ENCODE measurements at regions not wholly inside any gene's neighbourhood (a gene's known extent, or its start where the extent isn't known, plus 50 kb on each side); places are given as distances from the start of the nearest gene placed in this dataset.
"Not testable (repeated sequence)": the region's sequence is repeated elsewhere in the genome, so short reads cannot be mapped to it uniquely, and the experiment has no call there.

DNA sequence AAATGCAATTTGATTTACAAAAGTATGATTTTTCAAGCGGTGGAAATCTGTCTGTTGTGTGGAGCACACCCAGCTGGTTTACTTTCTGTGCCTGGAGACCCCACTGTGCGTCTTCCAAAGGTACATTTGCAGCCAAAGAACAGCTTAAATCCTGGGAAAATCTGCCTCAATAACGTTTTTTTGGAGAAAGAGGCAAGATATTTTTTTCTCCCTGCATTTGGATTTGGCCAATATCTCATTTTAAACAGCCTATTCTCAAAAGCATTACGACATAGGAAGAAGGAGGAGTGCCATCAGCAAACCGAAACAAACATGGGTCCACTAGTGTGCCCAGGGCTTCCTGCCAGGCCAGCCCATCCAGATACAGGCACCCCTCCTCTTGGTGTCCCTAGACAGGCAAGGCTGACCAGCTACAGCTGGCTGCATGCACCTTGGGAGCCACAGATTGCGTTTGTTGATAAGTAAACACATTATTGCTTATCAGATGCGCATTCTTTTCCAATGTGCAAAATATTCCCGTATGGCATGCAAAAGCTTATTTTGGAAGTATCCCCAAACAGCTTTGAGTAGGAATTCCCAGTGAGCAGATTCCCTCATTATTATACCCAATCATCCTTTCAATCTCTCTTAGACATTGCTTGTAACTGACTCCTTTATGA is 184.5 kb upstream of the MARCKS start:
- DNase-seq (ENCODE audit: low read depth in 1 of 2, low spot score in 1 of 2) = peak in 1 of 2 experiments; percentile 16
- no peak for TF ChIP-seq JUND (IDR thresholded peaks at IDR 0.05; ENCODE audit: low read depth)
- in situ Hi-C loops (cut with HindIII; ENCODE audit: low pct_unique_long_range_greater_than_20kb, low sequenced_read_pairs) = no loop called here

DNA sequence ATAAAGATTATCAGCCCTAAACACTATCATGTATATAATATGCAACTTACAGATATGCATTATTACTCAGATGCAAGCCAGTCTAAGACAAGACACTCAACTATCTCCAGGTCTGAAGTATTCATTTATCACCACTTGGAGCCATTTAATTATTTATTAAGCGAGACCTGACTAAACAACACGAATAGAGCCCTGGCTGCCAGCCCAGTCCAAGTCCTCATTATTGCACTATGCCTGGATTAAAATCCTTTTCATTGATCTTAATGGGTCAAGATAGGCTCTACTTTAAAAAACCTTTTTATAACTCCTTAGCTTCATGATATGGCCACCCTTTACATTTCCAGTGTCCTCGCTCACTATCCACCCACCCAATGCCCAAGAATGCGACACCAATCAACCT is 183.1 kb upstream of the MARCKS start:
- TF ChIP-seq JUND (IDR thresholded peaks at IDR 0.05; ENCODE audit: low read depth) = no peak
- in situ Hi-C loops (cut with HindIII; ENCODE audit: low pct_unique_long_range_greater_than_20kb, low sequenced_read_pairs) = no loop called here
- no peak for DNase-seq (ENCODE audit: low read depth in 1 of 2, low spot score in 1 of 2)

DNA sequence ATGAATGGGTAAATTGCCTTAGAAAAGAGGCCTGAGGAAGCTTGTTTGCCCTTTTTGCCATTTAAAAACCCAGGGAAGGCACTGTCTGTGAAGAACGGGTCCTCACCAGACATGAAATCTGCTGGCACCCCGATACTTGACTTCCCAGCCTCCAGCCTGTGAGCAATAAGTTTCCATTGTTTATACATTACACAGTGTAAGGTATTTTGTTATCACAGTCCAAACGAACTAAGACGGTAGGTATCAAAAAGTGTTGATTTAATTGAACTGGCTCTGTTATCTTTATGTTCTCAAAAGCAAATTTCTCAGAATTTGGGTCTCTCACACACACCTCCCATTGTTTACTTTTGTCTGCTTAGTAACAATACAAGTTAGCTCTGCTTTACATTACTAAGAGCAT is 181.1 kb upstream of the MARCKS start:
- in situ Hi-C loops (cut with HindIII; ENCODE audit: low pct_unique_long_range_greater_than_20kb, low sequenced_read_pairs) = no loop called here
- TF ChIP-seq JUND (IDR thresholded peaks at IDR 0.05; ENCODE audit: low read depth) = no peak
- DNase-seq (ENCODE audit: low read depth in 1 of 2, low spot score in 1 of 2) = no peak

DNA sequence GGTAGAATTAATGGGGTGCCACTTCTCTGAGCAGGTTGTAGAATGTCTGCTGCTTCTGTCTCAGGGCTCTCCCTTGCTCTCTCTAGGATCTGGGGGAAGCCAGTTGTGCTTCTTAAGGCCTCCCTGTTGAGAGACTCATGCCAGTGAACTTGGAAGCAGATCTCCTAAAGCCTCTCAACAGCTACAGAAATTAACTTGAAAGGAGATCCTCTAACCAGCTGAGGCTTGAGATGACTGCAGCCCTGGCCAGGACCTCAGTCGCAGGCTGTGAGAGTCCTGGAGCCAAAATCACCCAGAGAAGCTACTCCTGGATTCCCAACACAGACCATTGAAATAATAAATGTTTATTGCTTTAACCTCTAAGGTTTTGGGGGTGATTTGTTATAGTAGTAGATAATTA is 180.2 kb upstream of the MARCKS start:
- TF ChIP-seq JUND (IDR thresholded peaks at IDR 0.05; ENCODE audit: low read depth) = no peak
- DNase-seq (ENCODE audit: low read depth in 1 of 2, low spot score in 1 of 2) = no peak
- in situ Hi-C loops (cut with HindIII; ENCODE audit: low pct_unique_long_range_greater_than_20kb, low sequenced_read_pairs) = no loop called here

DNA sequence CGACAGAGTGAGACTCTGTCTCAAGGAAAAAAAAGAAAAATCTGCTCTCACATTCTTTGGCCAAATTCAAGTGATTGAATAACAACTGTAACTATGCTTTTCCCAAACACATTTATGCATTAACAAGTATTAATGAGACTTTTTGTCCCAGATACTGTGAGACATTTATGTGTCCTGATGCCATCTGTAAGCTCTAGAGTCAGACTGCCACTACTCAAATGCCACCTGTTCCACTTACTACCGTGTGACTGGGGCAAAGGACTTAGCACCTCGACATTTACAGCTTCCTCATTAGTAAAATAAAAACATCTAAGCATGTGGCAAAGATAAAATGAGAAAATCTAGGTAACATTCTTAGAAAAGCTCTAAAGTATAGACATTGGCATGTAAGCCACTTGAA is 178.1 kb upstream of the MARCKS start:
- TF ChIP-seq JUND (IDR thresholded peaks at IDR 0.05; ENCODE audit: low read depth) = no peak
- in situ Hi-C loops (cut with HindIII; ENCODE audit: low pct_unique_long_range_greater_than_20kb, low sequenced_read_pairs) = no loop called here
- DNase-seq (ENCODE audit: low read depth in 1 of 2, low spot score in 1 of 2) = no peak

DNA sequence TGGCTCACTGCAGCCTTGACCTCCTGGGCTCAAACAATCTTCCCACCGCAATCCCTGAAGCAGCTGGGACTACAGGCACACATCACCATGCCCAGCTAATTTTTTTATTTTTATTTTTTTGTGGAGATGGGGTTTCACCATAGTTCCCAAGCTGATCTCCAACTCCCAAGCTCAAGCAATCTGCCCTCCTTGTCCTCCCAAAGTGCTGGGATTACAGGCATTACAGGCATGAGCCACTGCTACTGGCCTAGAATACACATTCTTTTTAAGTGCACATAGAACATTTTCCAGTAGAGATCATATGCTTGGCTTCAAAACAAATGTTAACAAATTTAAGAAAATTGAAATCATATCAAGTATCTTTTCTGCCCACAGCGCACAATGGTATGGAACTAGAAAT is 176.8 kb upstream of the MARCKS start:
- in situ Hi-C loops (cut with HindIII; ENCODE audit: low pct_unique_long_range_greater_than_20kb, low sequenced_read_pairs) = no loop called here
- no peak for DNase-seq (ENCODE audit: low read depth in 1 of 2, low spot score in 1 of 2)
- TF ChIP-seq JUND (IDR thresholded peaks at IDR 0.05; ENCODE audit: low read depth) = no peak

DNA sequence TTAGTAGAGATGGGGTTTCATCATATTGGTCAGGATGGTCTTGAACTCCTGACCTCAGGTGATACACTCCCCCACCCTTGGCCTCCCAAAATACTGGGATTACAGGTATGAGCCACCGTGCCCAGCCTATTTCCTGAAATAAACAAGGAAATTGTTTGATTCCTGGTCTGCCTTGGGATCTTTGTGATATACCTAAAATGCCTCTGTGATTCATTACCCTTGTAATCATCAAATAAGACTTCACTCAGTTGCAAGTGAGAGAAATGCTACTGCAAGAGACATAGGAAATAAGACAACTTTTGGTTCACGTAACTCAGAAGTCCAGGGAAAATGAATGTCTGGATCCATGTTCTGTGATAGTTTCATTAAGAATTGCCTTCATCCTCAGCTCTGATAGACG is 173.2 kb upstream of the MARCKS start:
- no peak for TF ChIP-seq JUND (IDR thresholded peaks at IDR 0.05; ENCODE audit: low read depth)
- DNase-seq (ENCODE audit: low read depth in 1 of 2, low spot score in 1 of 2) = no peak
- in situ Hi-C loops (cut with HindIII; ENCODE audit: low pct_unique_long_range_greater_than_20kb, low sequenced_read_pairs) = no loop called here

DNA sequence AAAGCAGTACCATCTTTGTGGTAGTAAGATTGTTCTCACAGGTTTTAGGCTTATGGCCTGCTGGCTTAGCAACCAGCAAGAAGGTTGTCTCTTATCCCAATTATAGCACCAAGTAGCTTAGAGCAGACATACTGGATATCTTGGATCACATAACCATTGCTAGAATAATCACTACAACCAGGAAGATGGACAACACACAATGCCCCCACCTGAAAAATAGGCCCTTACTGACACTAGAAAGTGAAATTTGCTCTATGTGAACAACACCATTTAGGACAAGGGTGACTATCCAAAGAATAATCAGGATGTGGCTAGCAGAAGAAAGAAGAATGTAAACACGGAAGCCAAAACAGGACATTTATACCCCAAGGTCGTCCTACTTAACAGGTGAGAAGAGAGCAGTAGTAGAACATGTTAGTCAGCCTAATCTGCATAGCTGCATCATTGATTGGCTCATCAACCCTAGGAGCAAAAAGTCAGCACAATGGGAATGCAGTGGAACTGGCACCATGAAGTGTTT is 172.7 kb upstream of the MARCKS start:
- in situ Hi-C loops (cut with HindIII; ENCODE audit: low pct_unique_long_range_greater_than_20kb, low sequenced_read_pairs) = no loop called here
- peak; percentile 5 to 82 for DNase-seq (ENCODE audit: low read depth in 1 of 2, low spot score in 1 of 2)
- no peak for TF ChIP-seq JUND (IDR thresholded peaks at IDR 0.05; ENCODE audit: low read depth)

DNA sequence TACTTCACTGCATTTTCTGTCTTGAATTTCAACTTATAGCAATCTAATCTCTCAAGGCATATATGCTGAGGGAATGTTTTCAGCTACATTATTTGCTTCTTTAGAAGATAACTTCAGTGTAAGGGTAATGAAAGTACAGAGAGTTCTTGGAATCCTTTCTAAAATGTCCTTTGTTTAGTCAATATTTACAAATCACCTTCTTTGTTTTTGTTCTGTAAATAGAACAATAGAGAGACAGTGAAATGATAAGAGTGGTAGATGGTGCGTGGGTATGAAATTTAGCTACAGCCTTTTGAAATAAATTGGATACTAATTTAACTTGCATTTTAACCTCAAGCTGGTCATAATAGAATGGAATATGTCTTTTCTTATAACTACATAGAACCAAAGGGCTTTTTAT is 171.1 kb upstream of the MARCKS start:
- TF ChIP-seq JUND (IDR thresholded peaks at IDR 0.05; ENCODE audit: low read depth) = no peak
- no peak for DNase-seq (ENCODE audit: low read depth in 1 of 2, low spot score in 1 of 2)
- in situ Hi-C loops (cut with HindIII; ENCODE audit: low pct_unique_long_range_greater_than_20kb, low sequenced_read_pairs) = no loop called here

DNA sequence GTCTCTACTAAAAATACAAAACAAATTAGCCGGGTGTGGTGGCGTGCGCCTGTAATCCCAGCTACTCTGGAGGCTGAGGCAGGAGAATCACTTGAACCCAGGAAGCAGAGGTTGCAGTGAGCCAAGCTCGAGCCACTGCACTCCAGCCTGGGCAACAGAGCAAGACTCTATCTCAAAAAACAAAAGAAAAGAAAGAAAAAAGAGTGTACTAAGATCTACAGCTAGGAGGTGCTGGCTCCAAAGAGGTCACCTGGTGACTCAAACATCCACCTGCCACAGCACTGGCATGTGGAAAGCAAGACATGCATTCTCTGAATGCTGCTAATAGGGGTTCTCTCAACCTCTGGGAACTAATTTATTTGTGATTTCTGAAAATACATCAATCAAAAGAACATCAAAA is 167.5 kb upstream of the MARCKS start:
- in situ Hi-C loops (cut with HindIII; ENCODE audit: low pct_unique_long_range_greater_than_20kb, low sequenced_read_pairs) = not testable (repeated sequence)
- peak in 1 of 2 experiments; percentile 20 for DNase-seq (ENCODE audit: low read depth in 1 of 2, low spot score in 1 of 2)

DNA sequence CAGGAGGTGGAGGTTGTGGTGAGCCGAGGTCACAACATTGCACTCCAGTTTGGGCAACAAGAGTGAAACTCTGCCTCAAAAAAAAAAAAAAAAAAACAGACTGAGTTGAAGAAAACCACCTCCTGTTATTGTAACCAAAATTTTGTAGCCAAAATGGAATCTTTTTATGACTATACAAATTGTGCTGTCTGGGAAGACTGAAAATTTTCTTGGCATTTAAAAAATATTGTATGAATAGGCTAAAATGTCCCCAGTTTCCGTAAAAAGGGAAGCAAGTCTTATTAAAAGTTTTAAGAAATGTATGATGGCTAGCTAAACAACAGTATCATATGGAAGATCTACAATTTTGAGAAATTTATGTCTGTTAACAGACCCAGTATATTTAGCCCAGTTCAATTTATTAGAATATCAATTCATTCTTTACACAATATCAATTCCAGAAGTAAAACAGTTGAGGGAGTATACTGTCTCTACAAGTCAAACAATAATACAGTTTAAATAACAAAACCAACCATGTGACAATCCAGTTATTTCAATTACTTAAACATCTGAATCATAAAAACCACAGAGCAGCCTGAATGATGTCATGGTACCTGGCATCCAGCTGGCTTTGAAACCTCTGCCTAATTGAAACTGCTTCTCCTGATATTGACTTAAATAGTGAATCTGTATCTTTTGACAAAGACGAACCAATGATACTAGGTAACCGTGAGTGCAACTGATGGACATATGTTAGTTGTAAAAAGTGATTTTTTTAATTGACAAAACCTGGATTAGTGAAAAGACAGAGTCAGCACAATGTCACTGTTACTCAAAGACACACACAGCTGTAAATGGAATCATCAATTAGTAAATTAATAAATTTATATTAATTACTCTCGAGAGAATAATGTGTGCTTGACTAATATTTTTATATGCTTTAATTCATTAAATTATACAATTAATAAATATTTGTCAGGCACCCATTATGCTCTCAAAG is 166.6 kb upstream of the MARCKS start:
- DNase-seq (ENCODE audit: low read depth in 1 of 2, low spot score in 1 of 2) = peak in 1 of 2 experiments; percentile 55
- in situ Hi-C loops (cut with HindIII; ENCODE audit: low pct_unique_long_range_greater_than_20kb, low sequenced_read_pairs) = no loop called here
- no peak for TF ChIP-seq JUND (IDR thresholded peaks at IDR 0.05; ENCODE audit: low read depth)

DNA sequence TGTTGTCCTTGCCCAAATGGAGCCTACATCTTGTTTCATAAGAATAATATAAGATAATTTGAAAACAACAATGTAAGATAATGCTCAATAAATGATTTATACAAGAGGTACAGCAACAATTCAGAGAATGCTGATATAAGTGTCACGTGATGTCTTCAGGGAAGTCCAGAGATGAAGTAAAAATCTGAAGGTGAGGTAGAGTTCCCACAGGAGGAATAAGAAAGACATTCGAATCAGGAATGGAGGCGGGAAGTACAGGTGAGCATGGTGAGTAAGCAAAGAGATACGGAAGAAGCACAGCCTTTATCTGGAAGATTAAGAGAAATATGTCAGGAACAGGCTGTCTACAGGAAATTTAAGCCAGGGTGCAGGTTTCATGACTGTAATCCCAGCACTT is 165.9 kb upstream of the MARCKS start:
- no peak for TF ChIP-seq JUND (IDR thresholded peaks at IDR 0.05; ENCODE audit: low read depth)

DNA sequence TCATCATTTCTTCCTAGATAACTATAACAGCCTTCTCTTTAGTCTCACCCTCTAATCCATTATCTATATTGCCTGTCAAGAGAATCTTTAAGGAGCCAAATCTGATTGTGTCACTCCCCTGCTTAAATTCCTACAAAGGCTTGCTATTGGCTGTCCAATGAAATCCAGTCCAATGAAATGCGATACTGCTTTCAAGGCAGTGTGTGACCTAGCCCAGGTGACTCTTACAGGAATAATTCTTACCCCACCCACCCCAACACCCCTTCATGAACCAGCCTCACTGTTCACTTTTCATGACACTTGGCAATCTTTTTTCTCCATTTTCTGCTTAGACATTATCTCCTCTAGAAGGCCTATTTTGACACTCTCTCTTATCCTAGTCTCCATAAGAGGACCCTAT is 163.3 kb upstream of the MARCKS start:
- in situ Hi-C loops (cut with HindIII; ENCODE audit: low pct_unique_long_range_greater_than_20kb, low sequenced_read_pairs) = no loop called here
- TF ChIP-seq JUND (IDR thresholded peaks at IDR 0.05; ENCODE audit: low read depth) = no peak
- no peak for DNase-seq (ENCODE audit: low read depth in 1 of 2, low spot score in 1 of 2)

More for the DNA sequence above, 165.9 kb upstream of the MARCKS start:
- in situ Hi-C loops (cut with HindIII; ENCODE audit: low pct_unique_long_range_greater_than_20kb, low sequenced_read_pairs) = no loop called here
- no peak for DNase-seq (ENCODE audit: low read depth in 1 of 2, low spot score in 1 of 2)
